ENCODE measurements at regions not wholly inside any gene's neighbourhood (a gene's known extent, or its start where the extent isn't known, plus 50 kb on each side); places are given as distances from the start of the nearest gene placed in this dataset.

DNA sequence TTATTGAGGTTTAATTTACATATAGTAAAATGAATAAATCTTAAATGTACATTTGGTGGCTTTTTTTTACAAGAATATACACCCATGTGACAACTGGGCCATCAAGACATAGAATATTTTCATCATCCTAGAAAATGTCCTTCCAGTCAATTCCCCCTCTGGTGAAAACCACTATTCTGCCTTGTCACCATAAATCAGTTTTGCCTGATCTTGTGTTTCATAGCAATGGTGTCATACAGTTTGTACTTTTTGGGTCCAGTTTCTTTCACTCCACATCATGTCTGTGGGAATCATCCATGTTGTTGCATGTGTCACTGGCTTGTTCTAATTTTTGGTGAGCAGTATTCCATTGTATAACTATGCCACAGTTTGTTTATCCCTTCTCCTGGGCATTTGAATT lies 133.1 kb downstream of the PDCD6IP start:
- DNase-seq (ENCODE audit: low read depth, low spot score) (no peak), FAIRE-seq (no peak), ATAC-seq (no peak)
- Histone ChIP-seq H3K36me3 (ENCODE audit: control insufficient read depth in 2 of 2, insufficient read depth in 2 of 2, low read length in 1 of 2) (no peaks in the 10 kb centered on the region), H4K20me1 (ENCODE audit: control insufficient read depth, insufficient read depth) (no peaks in the 10 kb centered on the region), H3K4me3 (no peak overlapping the region), H3K27me3 (replicated peaks in 1 of 2; ENCODE audit: control insufficient read depth in 2 of 2, insufficient read depth in 2 of 2, low read length in 1 of 2) (no peaks in the 10 kb centered on the region; a peak in 1 of 4 replicates), H3K9me3 (replicated peaks; ENCODE audit: control insufficient read depth, insufficient read depth, low read length) (no peaks in the 10 kb centered on the region), H3K4me2 (ENCODE audit: control insufficient read depth, insufficient read depth) (no peak overlapping the region), H3K27ac (ENCODE audit: control insufficient read depth, insufficient read depth) (no peak overlapping the region), H3K79me2 (ENCODE audit: control insufficient read depth, insufficient read depth, low read length) (no peaks in the 10 kb centered on the region), H3K9ac (ENCODE audit: control insufficient read depth, insufficient read depth, low read length) (no peak overlapping the region), H2AFZ (ENCODE audit: control insufficient read depth, low read depth, low read length) (no peak overlapping the region), H3K4me1 (ENCODE audit: control insufficient read depth, insufficient read depth, low read length) (no peaks in the 10 kb centered on the region)
- in situ Hi-C loops (cut with MboI): no loop called here
- RAD21 ChIA-PET (ENCODE audit: unreplicated experiment): no interaction called here
- intact Hi-C loops (cut with micrococcal nuclease; ENCODE audit: unreplicated experiment): no loop called here
- BruUV-seq (replicated peaks): no TSS peak
- POLR2A ChIA-PET: no interaction called here
- SMC1A ChIA-PET (ENCODE audit: uncharacterized antibody, unreplicated experiment): no interaction called here
- CTCF ChIA-PET: no interaction called here
- no peak for TF ChIP-seq SMC3 (IDR thresholded peaks at IDR 0.05; ENCODE audit: borderline replicate concordance, low read length)

GRCh38 chr3:33932010-33932764 lies 133.8 kb downstream of the PDCD6IP start:
- no peaks in the 10 kb centered on the region; a peak in 1 of 4 replicates for H3K27me3 ChIP-seq (replicated peaks in 1 of 2; ENCODE audit: control insufficient read depth in 2 of 2, insufficient read depth in 2 of 2, low read length in 1 of 2)
- DNase-seq (ENCODE audit: low read depth, low spot score) (no peak), FAIRE-seq (no peak), ATAC-seq (no peak)
- no peak overlapping the region for H2AFZ ChIP-seq (ENCODE audit: control insufficient read depth, low read depth, low read length)
- no TSS peak for BruUV-seq (replicated peaks)
- TF ChIP-seq SMARCA5 (IDR thresholded peaks at IDR 0.05) (no peak), ZZZ3 (IDR thresholded peaks at IDR 0.05; ENCODE audit: control insufficient read depth, insufficient read length, low read depth) (no peak)
- TF ChIP-seq, protein P1, sequence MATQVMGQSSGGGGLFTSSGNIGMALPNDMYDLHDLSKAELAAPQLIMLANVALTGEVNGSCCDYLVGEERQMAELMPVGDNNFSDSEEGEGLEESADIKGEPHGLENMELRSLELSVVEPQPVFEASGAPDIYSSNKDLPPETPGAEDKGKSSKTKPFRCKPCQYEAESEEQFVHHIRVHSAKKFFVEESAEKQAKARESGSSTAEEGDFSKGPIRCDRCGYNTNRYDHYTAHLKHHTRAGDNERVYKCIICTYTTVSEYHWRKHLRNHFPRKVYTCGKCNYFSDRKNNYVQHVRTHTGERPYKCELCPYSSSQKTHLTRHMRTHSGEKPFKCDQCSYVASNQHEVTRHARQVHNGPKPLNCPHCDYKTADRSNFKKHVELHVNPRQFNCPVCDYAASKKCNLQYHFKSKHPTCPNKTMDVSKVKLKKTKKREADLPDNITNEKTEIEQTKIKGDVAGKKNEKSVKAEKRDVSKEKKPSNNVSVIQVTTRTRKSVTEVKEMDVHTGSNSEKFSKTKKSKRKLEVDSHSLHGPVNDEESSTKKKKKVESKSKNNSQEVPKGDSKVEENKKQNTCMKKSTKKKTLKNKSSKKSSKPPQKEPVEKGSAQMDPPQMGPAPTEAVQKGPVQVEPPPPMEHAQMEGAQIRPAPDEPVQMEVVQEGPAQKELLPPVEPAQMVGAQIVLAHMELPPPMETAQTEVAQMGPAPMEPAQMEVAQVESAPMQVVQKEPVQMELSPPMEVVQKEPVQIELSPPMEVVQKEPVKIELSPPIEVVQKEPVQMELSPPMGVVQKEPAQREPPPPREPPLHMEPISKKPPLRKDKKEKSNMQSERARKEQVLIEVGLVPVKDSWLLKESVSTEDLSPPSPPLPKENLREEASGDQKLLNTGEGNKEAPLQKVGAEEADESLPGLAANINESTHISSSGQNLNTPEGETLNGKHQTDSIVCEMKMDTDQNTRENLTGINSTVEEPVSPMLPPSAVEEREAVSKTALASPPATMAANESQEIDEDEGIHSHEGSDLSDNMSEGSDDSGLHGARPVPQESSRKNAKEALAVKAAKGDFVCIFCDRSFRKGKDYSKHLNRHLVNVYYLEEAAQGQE (IDR thresholded peaks at IDR 0.05; ENCODE audit: low read depth, low read length): no peak
- SMC1A ChIA-PET (ENCODE audit: uncharacterized antibody, unreplicated experiment): no interaction called here
- WGBS (ENCODE audit: insufficient coverage, insufficient replicate concordance, low lambda C conversion rate, missing lambda C conversion rate): 35% methylated on average over 6 of the region's 6 CpGs
- RAD21 ChIA-PET (ENCODE audit: unreplicated experiment): no interaction called here
- intact Hi-C loops (cut with micrococcal nuclease; ENCODE audit: unreplicated experiment) (no loop called here), in situ Hi-C loops (cut with MboI) (no loop called here)
- H3K4me1 ChIP-seq (ENCODE audit: control insufficient read depth, insufficient read depth, low read length): no peaks in the 10 kb centered on the region
- no peaks in the 10 kb centered on the region for H4K20me1 ChIP-seq (ENCODE audit: control insufficient read depth, insufficient read depth)
- H3K79me2 ChIP-seq (ENCODE audit: control insufficient read depth, insufficient read depth, low read length): no peaks in the 10 kb centered on the region
- no peaks in the 10 kb centered on the region for H3K9me3 ChIP-seq (replicated peaks; ENCODE audit: control insufficient read depth, insufficient read depth, low read length)
- H3K4me3 ChIP-seq: no peak overlapping the region
- POLR2A ChIA-PET: no interaction called here
- no peak overlapping the region for H3K4me2 ChIP-seq (ENCODE audit: control insufficient read depth, insufficient read depth)
- H3K36me3 ChIP-seq (ENCODE audit: control insufficient read depth in 2 of 2, insufficient read depth in 2 of 2, low read length in 1 of 2): no peaks in the 10 kb centered on the region
- CTCF ChIA-PET: no interaction called here
- no peak overlapping the region for H3K9ac ChIP-seq (ENCODE audit: control insufficient read depth, insufficient read depth, low read length)
- no peak overlapping the region for H3K27ac ChIP-seq (ENCODE audit: control insufficient read depth, insufficient read depth)
